Trophoblast cell (in vitro differentiated cells and primary cell): ENCODE measurements at regions not wholly inside any gene's neighbourhood (a gene's known extent, or its start where the extent isn't known, plus 50 kb on each side); places are given as distances from the start of the nearest gene placed in this dataset.

Experiments
- DNase-seq, 2 donors: peaks; one replicate each; pipeline ENCODE4 v3.0.0-alpha.2; 2016
- H2AFZ ChIP-seq: 2 replicates; pipeline ENCODE4 v1.6.1; 2013; ENCODE audit warnings: low read length, moderate library complexity, mild to moderate bottlenecking; ENCODE audit not compliant: insufficient read depth, poor library complexity
- H2AK5ac ChIP-seq: 2 replicates; pipeline ENCODE4 v1.6.1; 2013; ENCODE audit warnings: mild to moderate bottlenecking, low read length
- H2BK120ac ChIP-seq: 2 replicates; pipeline ENCODE4 v1.6.1; 2013; ENCODE audit warnings: low read length, mild to moderate bottlenecking, moderate library complexity; ENCODE audit not compliant: insufficient read depth, poor library complexity
- H2BK12ac ChIP-seq: 2 replicates; pipeline ENCODE4 v1.6.1; 2013; ENCODE audit warnings: mild to moderate bottlenecking, low read length, moderate library complexity
- H2BK5ac ChIP-seq: 2 replicates; pipeline ENCODE4 v1.6.1; 2013; ENCODE audit warnings: low read length, low read depth, moderate library complexity, mild to moderate bottlenecking; ENCODE audit not compliant: poor library complexity
- H3K14ac ChIP-seq: 2 replicates; pipeline ENCODE4 v1.6.1; 2013; ENCODE audit warnings: mild to moderate bottlenecking, low read length
- H3K18ac ChIP-seq: 2 replicates; pipeline ENCODE4 v1.6.1; 2013; ENCODE audit warnings: mild to moderate bottlenecking, low read length
- H3K23ac ChIP-seq: 2 replicates; pipeline ENCODE4 v1.6.1; 2013; ENCODE audit warnings: low read length
- H3K27ac ChIP-seq: 2 replicates; pipeline ENCODE4 v1.5.1; 2013; ENCODE audit warnings: low read depth, mild to moderate bottlenecking, inconsistent platforms, low read length, moderate library complexity
- H3K27me3 ChIP-seq: 2 replicates; pipeline ENCODE4 v1.6.1; 2013; ENCODE audit warnings: inconsistent platforms, mild to moderate bottlenecking, low read length, moderate library complexity; ENCODE audit not compliant: insufficient read depth
- H3K36me3 ChIP-seq, 2 experiments: 1 replicate in 1 of 2; 2 replicates in 1 of 2; pipeline ENCODE4 v1.6.1; 2013; ENCODE audit warnings: low read length in 2 of 2, mild to moderate bottlenecking in 2 of 2, moderate library complexity in 1 of 2; ENCODE audit not compliant: insufficient read depth in 2 of 2, control insufficient read depth in 1 of 2
- H3K4ac ChIP-seq: 2 replicates; pipeline ENCODE4 v1.6.1; 2013; ENCODE audit warnings: low read depth, mild to moderate bottlenecking, low read length, moderate library complexity
- H3K4me1 ChIP-seq, 2 experiments: 1 replicate in 1 of 2; 2 replicates in 1 of 2; pipeline ENCODE4 v1.6.1; 2013; ENCODE audit warnings: low read length in 2 of 2, mild to moderate bottlenecking in 2 of 2, moderate library complexity in 1 of 2; ENCODE audit not compliant: insufficient read depth in 2 of 2, control insufficient read depth in 1 of 2
- H3K4me2 ChIP-seq: 2 replicates; pipeline ENCODE4 v1.6.1; 2013; ENCODE audit warnings: inconsistent platforms, mild to moderate bottlenecking, low read length, moderate library complexity
- H3K4me3 ChIP-seq: 2 replicates; pipeline ENCODE4 v1.5.1; 2013; ENCODE audit warnings: mild to moderate bottlenecking, low read depth, low read length, inconsistent platforms
- H3K79me1 ChIP-seq: one replicate; pipeline ENCODE4 v1.6.1; 2013; ENCODE audit warnings: low read length
- H3K79me2 ChIP-seq: 2 replicates; pipeline ENCODE4 v1.6.1; 2013; ENCODE audit warnings: low read length, mild to moderate bottlenecking; ENCODE audit not compliant: control insufficient read depth, insufficient read depth, poor library complexity
- H3K9ac ChIP-seq: 2 replicates; pipeline ENCODE4 v1.6.1; 2013; ENCODE audit warnings: mild to moderate bottlenecking, low read length
- H3K9me3 ChIP-seq: 2 replicates; pipeline ENCODE4 v1.6.1; 2013; ENCODE audit warnings: low read depth, mild to moderate bottlenecking, control low read depth, inconsistent platforms, low read length; ENCODE audit not compliant: insufficient read depth
- H4K12ac ChIP-seq: 2 replicates; pipeline ENCODE4 v1.6.1; 2013; ENCODE audit warnings: low read depth, mild to moderate bottlenecking, low read length, moderate library complexity
- H4K8ac ChIP-seq: 2 replicates; pipeline ENCODE4 v1.6.1; 2013; ENCODE audit warnings: low read depth, mild to moderate bottlenecking, low read length, moderate library complexity
- H4K91ac ChIP-seq: one replicate; pipeline ENCODE4 v1.6.1; 2013; ENCODE audit warnings: low read depth, mild to moderate bottlenecking, low read length, moderate library complexity
- WGBS: extraction: QIAGEN DNeasy Blood & Tissue Kit; methylation state at CpG from one replicate; pipeline ENCODE4 v1.1.7; 2013; ENCODE audit warnings: missing lambda C conversion rate; ENCODE audit not compliant: insufficient read length, insufficient coverage; ENCODE audit errors: extremely low coverage; 5-methylcytosine and 5-hydroxymethylcytosine counted together

GRCh38 chr6:141028791-141029280 is 1103.9 kb upstream of the GJE1 start:
- H3K4me1 ChIP-seq, result no peaks in the 10 kb centered on the region
- no peak overlapping the region for H3K4me2 ChIP-seq
- H3K79me1 ChIP-seq, result no peaks in the 10 kb centered on the region
- no peak overlapping the region for H2AFZ ChIP-seq
- no peak overlapping the region for H3K23ac ChIP-seq
- no peaks in the 10 kb centered on the region for H3K9me3 ChIP-seq
- no peak overlapping the region for H4K8ac ChIP-seq
- no peak overlapping the region for H2BK120ac ChIP-seq
- H4K12ac ChIP-seq, result no peak overlapping the region
- H2AK5ac ChIP-seq, result no peak overlapping the region
- H3K9ac ChIP-seq, result no peak overlapping the region
- H3K36me3 ChIP-seq, result no peaks in the 10 kb centered on the region
- no peak overlapping the region for H3K27ac ChIP-seq
- no peak overlapping the region for H4K91ac ChIP-seq
- no peak overlapping the region for H2BK12ac ChIP-seq
- no peak overlapping the region for H3K18ac ChIP-seq
- no peaks in the 10 kb centered on the region for H3K27me3 ChIP-seq
- no peak overlapping the region for H3K4me3 ChIP-seq
- no peak overlapping the region for H2BK5ac ChIP-seq
- no CpG with 5 or more reads among the region's 2 CpGs for WGBS
- no peak overlapping the region for H3K4ac ChIP-seq
- DNase-seq, result no peak
- no peak overlapping the region for H3K14ac ChIP-seq
- H3K79me2 ChIP-seq, result no peaks in the 10 kb centered on the region

GRCh38 chr6:141026504-141026903 is 1106.2 kb upstream of the GJE1 start:
- Histone ChIP-seq H3K14ac (no peak overlapping the region), H3K4ac (no peak overlapping the region), H2BK12ac (no peak overlapping the region), H3K4me3 (no peak overlapping the region), H3K27ac (no peak overlapping the region), H2AFZ (no peak overlapping the region), H3K79me2 (no peaks in the 10 kb centered on the region), H2AK5ac (no peak overlapping the region), H3K4me1 (no peaks in the 10 kb centered on the region), H3K4me2 (no peak overlapping the region), H3K9me3 (no peaks in the 10 kb centered on the region), H3K9ac (no peak overlapping the region), H3K36me3 (no peaks in the 10 kb centered on the region), H2BK5ac (no peak overlapping the region), H3K27me3 (no peaks in the 10 kb centered on the region), H2BK120ac (no peak overlapping the region), H4K8ac (no peak overlapping the region), H4K12ac (no peak overlapping the region), H3K18ac (no peak overlapping the region), H3K79me1 (no peaks in the 10 kb centered on the region), H4K91ac (no peak overlapping the region), H3K23ac (no peak overlapping the region)
- no CpG with 5 or more reads among the region's 1 CpG for WGBS
- DNase-seq, result no peak

- Histone ChIP-seq H4K8ac (no peak overlapping the region), H3K4me1 (no peaks in the 10 kb centered on the region), H2BK120ac (no peak overlapping the region), H3K79me1 (no peaks in the 10 kb centered on the region), H3K18ac (no peak overlapping the region), H3K9me3 (no peaks in the 10 kb centered on the region), H2AFZ (no peak overlapping the region), H2AK5ac (no peak overlapping the region), H4K12ac (no peak overlapping the region), H3K79me2 (no peaks in the 10 kb centered on the region), H4K91ac (no peak overlapping the region), H3K4me3 (no peak overlapping the region), H3K9ac (no peak overlapping the region), H3K14ac (no peak overlapping the region), H2BK12ac (no peak overlapping the region), H3K4ac (no peak overlapping the region), H3K4me2 (no peak overlapping the region), H3K27ac (no peak overlapping the region), H3K36me3 (no peaks in the 10 kb centered on the region), H3K23ac (no peak overlapping the region), H3K27me3 (no peaks in the 10 kb centered on the region), H2BK5ac (no peak overlapping the region)
- WGBS, result no CpG with 5 or more reads among the region's 2 CpGs
- no peak for DNase-seq
Measured at GRCh38 chr6:141024526-141024925, 1108.2 kb upstream of the GJE1 start.

DNA sequence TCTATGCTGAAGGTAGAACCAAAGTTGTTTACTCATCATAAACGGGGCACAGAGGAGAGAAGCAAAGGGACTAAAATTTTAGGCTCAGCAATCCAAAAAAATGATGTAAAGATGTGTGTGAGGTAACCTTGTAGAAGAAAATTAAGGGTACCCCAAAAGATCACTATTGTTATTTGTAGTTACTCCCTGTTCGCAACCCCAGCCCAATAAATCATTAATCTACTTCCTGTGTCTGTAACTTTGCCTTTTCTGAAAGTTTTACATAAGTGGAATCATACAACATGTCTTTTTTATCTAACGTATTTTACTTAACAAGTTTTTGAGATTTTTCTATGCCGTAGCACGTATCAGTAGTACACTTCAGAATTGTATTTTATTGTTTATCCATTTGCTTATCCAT is 1114.8 kb upstream of the GJE1 start:
- no peaks in the 10 kb centered on the region for H3K27me3 ChIP-seq
- H3K23ac ChIP-seq, result no peak overlapping the region
- H3K4me2 ChIP-seq, result no peak overlapping the region
- H3K79me2 ChIP-seq, result no peaks in the 10 kb centered on the region
- no peak overlapping the region for H2BK5ac ChIP-seq
- H3K18ac ChIP-seq, result no peak overlapping the region
- no peak overlapping the region for H3K9ac ChIP-seq
- no peak for DNase-seq
- H2BK12ac ChIP-seq, result no peak overlapping the region
- H4K8ac ChIP-seq, result no peak overlapping the region
- H3K9me3 ChIP-seq, result no peaks in the 10 kb centered on the region
- H3K4me3 ChIP-seq, result no peak overlapping the region
- no peaks in the 10 kb centered on the region for H3K4me1 ChIP-seq
- H2AK5ac ChIP-seq, result no peak overlapping the region
- H2AFZ ChIP-seq, result no peak overlapping the region
- H2BK120ac ChIP-seq, result no peak overlapping the region
- H3K14ac ChIP-seq, result no peak overlapping the region
- no peak overlapping the region for H4K12ac ChIP-seq
- H3K79me1 ChIP-seq, result no peaks in the 10 kb centered on the region
- H3K4ac ChIP-seq, result no peak overlapping the region
- no CpG with 5 or more reads among the region's 5 CpGs for WGBS
- H4K91ac ChIP-seq, result no peak overlapping the region
- no peaks in the 10 kb centered on the region for H3K36me3 ChIP-seq
- no peak overlapping the region for H3K27ac ChIP-seq
